ENCODE measurements at regions not wholly inside any gene's neighbourhood (a gene's known extent, or its start where the extent isn't known, plus 50 kb on each side); places are given as distances from the start of the nearest gene placed in this dataset.
"Not testable (repeated sequence)": the region's sequence is repeated elsewhere in the genome, so short reads cannot be mapped to it uniquely, and the experiment has no call there.

DNA sequence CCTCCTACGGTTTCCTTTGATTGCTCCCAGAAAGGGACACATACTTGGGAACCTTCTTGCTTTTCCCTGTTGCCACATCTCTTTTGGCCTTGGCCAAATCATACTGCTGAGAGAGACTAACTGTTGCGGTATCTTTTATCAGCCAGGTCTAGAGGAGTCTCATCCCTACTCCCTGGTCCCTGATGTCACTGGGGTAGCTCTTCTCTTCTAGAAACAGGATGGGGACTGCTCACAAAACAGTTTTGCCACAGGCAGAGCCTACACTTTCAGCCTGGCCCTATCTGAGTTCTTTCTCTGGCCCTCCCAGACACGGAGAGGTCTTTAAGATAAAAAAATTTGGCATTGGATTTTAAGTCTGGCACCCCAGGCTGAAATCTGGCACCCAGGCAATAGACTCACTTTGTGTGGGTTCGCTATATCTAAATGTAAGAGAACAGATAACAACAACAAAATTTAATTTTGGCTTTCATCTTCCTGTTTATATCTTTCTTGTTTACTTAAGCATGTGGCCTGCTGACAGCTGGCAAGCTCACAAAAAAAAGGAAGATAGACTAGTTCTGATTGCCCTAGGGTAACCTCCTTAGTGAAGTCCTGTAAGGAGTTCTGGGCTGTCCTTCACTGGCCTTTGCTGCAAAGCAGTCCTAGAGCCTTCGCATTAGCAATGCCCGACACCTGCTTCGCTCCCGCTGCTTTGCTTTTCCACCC, 228.3 kb upstream of the NPVF start:
- no peak overlapping the region for H3K4me3 ChIP-seq
- H3K27me3 ChIP-seq, result no peaks in the 10 kb centered on the region
- peaks cover 0 to 38% (median 3%) of the 10 kb centered on the region in 3 donors for H3K4me1 ChIP-seq
- whole genome bisulfite sequencing, 2 donors, result 42 to 44% methylated on average over 8 of the region's 8 CpGs
- DNase-seq, result no peak
- peak overlapping the region in 3 of 4 donors; percentile 33 to 76 (median 63) for H3K27ac ChIP-seq
- intact Hi-C loops (cut with DNase I), result no loop called here
- no peak for TF ChIP-seq POLR2A (IDR thresholded peaks at IDR 0.05)
- TF ChIP-seq, protein P1, sequence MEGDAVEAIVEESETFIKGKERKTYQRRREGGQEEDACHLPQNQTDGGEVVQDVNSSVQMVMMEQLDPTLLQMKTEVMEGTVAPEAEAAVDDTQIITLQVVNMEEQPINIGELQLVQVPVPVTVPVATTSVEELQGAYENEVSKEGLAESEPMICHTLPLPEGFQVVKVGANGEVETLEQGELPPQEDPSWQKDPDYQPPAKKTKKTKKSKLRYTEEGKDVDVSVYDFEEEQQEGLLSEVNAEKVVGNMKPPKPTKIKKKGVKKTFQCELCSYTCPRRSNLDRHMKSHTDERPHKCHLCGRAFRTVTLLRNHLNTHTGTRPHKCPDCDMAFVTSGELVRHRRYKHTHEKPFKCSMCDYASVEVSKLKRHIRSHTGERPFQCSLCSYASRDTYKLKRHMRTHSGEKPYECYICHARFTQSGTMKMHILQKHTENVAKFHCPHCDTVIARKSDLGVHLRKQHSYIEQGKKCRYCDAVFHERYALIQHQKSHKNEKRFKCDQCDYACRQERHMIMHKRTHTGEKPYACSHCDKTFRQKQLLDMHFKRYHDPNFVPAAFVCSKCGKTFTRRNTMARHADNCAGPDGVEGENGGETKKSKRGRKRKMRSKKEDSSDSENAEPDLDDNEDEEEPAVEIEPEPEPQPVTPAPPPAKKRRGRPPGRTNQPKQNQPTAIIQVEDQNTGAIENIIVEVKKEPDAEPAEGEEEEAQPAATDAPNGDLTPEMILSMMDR (IDR thresholded peaks at IDR 0.05), result no peak
- no peaks in the 10 kb centered on the region for H3K36me3 ChIP-seq
- H3K9me3 ChIP-seq, result no peaks in the 10 kb centered on the region

DNA sequence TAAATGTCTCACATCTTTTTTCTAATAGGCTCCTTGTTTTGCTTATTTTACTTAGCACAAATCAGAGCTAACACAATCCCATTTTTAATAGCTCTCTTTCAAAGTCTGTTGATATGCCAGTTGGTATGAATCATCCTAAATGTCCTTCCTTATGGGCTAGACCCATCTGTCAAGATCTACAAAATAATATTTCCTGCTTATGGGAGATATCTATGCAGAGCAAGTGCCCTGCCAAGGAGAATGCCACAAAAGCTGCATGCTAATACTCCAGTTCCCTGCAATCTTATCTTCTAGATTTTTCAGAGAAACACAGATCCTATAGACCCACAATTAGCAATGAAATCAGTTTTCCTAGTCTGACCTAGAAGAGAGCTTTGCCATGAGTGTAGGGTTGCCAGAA, 230.8 kb upstream of the NPVF start:
- Histone ChIP-seq H3K27me3 (no peaks in the 10 kb centered on the region), H3K36me3 (no peaks in the 10 kb centered on the region), H3K27ac (no peak overlapping the region), H3K9me3 (no peaks in the 10 kb centered on the region), H3K4me1 (peaks cover 0 to 36% (median 3%) of the 10 kb centered on the region in 3 donors), H3K4me3 (no peak overlapping the region)
- TF ChIP-seq POLR2A (IDR thresholded peaks at IDR 0.05), result no peak
- TF ChIP-seq, protein P1 (IDR thresholded peaks at IDR 0.05), result no peak
- no peak for DNase-seq
- intact Hi-C loops (cut with DNase I), result no loop called here

DNA sequence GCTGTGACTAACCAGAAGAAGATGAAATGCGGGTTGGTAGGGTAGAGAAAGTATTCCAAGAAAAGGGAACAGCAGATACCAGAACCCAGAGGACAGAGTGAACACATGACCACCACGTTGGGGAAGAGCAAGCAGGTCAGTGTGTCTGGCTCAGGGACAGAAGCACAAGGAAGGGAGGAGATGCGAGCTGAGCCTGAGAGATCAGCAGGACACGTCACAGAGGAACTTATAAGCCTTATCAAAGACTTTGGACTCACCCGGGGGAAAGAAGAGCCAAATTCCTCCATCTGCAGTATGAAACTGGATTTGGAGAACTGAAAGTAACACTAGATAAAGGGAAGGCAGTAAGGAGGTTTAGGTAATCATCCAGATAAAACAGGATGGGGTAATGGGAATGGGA, 232.1 kb upstream of the NPVF start:
- Histone ChIP-seq H3K27ac (no peak overlapping the region), H3K36me3 (no peaks in the 10 kb centered on the region), H3K4me1 (peaks cover 0 to 22% (median under 1%) of the 10 kb centered on the region in 3 donors), H3K4me3 (no peak overlapping the region), H3K9me3 (no peaks in the 10 kb centered on the region), H3K27me3 (no peaks in the 10 kb centered on the region)
- 59% methylated on average over 5 of the region's 5 CpGs for WGBS, 2 donors
- no peak for DNase-seq
- TF ChIP-seq POLR2A (IDR thresholded peaks at IDR 0.05), result no peak
- TF ChIP-seq, protein P1 (IDR thresholded peaks at IDR 0.05), result no peak
- intact Hi-C loops (cut with DNase I), result no loop called here

DNA sequence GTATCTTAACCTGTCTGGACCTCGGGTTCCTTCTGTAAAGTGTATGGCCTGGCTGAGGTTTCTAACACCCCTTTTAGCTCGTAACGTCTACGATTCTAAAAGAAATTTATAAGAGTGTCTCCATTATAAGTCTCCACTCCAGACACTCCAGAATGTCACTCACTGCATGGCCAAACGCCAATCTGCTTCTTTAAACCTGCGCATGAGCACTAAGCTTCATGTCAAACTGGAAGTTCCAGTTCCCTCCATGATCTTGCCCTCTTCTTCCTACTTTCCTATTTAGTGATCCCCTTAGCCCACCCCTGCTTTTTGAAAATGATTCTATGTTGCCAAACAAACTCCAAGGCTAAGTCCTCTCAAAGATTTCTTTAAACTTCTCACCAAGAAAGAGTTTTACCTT, 241.4 kb upstream of the NPVF start:
- TF ChIP-seq, protein P1 (IDR thresholded peaks at IDR 0.05), result no peak
- TF ChIP-seq POLR2A (IDR thresholded peaks at IDR 0.05), result no peak
- no peak overlapping the region for H3K27ac ChIP-seq
- intact Hi-C loops (cut with DNase I), result no loop called here
- no peaks in the 10 kb centered on the region for H3K4me1 ChIP-seq
- no peaks in the 10 kb centered on the region for H3K36me3 ChIP-seq
- H3K4me3 ChIP-seq, result no peak overlapping the region
- no peaks in the 10 kb centered on the region for H3K9me3 ChIP-seq
- H3K27me3 ChIP-seq, result no peaks in the 10 kb centered on the region
- DNase-seq, result no peak
- 73 to 82% methylated on average over 6 of the region's 6 CpGs for WGBS, 2 donors

DNA sequence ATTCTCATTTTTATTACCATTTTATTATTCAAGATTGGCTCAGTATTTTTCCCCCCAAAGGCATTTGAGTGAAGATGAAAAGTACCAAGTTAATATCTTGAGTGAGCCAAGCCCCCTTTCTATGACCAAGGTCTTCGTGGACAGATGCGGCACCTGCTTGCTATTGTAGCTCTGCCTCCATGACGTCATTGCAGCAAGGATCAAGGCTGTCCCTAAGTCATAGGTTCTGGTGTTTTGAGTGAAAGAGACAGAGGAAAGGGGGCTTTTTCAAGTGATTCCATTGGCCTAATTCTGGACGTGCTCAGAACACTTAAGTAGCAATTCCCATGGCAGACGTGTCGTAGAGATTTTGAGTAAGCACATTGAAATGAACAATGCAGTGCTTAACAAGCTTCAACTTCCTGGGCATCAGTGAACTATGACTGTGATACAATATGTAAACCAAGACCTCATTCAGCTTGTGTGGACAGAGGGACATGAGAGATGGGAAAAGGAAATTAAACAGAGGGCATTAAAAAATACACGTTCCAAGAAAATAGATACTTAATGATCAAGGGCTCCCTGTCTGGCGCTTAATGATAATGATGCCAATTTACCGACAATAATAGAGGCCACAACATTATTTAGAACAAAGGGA, 248.7 kb upstream of the NPVF start:
- no peak for DNase-seq
- no peak overlapping the region for H3K27ac ChIP-seq
- H3K36me3 ChIP-seq, result no peaks in the 10 kb centered on the region
- 81% methylated on average over 9 of the region's 9 CpGs for WGBS, 2 donors
- H3K27me3 ChIP-seq, result no peaks in the 10 kb centered on the region
- no peaks in the 10 kb centered on the region for H3K9me3 ChIP-seq
- intact Hi-C loops (cut with DNase I), result no loop called here
- no peak for TF ChIP-seq POLR2A (IDR thresholded peaks at IDR 0.05)
- TF ChIP-seq, protein P1 (IDR thresholded peaks at IDR 0.05), result no peak
- no peaks in the 10 kb centered on the region for H3K4me1 ChIP-seq
- no peak overlapping the region for H3K4me3 ChIP-seq

DNA sequence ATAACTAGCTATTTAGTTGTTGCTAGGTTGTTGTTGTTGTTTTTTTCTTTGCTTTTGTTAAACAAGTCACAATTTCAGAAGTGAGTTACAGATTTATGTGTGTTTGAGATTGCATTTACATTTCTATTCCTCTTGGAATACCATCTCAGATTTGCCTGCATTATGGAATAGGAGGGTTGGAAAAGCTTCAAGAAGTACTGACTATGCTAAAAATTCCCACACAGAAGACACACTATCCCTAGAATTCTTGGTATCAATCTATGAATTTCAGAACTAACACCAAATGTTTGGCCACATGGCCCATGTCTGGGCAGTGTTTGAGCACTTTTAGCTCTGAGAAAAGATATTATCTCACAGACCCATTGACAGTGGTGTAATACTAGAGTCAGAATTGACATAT, 249.9 kb upstream of the NPVF start:
- intact Hi-C loops (cut with DNase I), result not testable (repeated sequence)

More for the DNA sequence above, 249.9 kb upstream of the NPVF start:
- H3K27me3 ChIP-seq, H3K4me1 ChIP-seq, H3K4me3 ChIP-seq, H3K36me3 ChIP-seq, H3K9me3 ChIP-seq, H3K27ac ChIP-seq, DNase-seq: not testable (repeated sequence)
